Fibroblast of mammary gland (primary cell): ENCODE measurements at regions not wholly inside any gene's neighbourhood (a gene's known extent, or its start where the extent isn't known, plus 50 kb on each side); places are given as distances from the start of the nearest gene placed in this dataset.
A peak's percentile ranks its signal among the peaks of the same experiment; 100 is the strongest.

Source experiments
- DNase-seq: peaks from one replicate; pipeline ENCODE4 v3.0.0-alpha.2; 2010; ENCODE audit warnings: low read depth
- H3K4me3 ChIP-seq: 2 replicates; pipeline ENCODE4 v1.5.1; 2011; ENCODE audit warnings: low read depth, mild to moderate bottlenecking, low read length, moderate library complexity; ENCODE audit not compliant: control insufficient read depth
- CTCF ChIP-seq: conservative IDR thresholded peaks from 2 replicates; pipeline ENCODE4 v1.5.1; 2011; ENCODE audit warnings: low read depth, low read length, inconsistent platforms; ENCODE audit not compliant: control insufficient read depth, insufficient read depth

- TF ChIP-seq CTCF, result no peak
- no peak for DNase-seq
- no peak overlapping the region for H3K4me3 ChIP-seq
Measured at GRCh38 chr14:42475289-42475688, 868.6 kb downstream of the LRFN5 start.

DNA sequence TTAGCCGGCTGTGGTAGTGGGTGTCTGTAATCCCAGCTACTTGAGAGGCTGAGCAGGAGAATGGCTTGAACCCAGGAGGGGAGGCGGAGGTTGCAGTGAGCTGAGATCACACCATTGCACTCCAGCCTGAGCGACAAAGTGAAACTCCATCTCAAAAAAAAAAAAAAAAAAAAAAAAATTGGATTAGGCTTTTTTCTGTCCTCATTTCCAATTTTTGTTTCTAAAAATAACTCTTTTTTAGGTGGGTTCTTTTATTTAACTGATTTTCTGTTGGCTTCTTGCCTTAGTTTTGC is 863.7 kb downstream of the LRFN5 start:
- no peak for TF ChIP-seq CTCF
- no peak overlapping the region for H3K4me3 ChIP-seq
- DNase-seq, result no peak

DNA sequence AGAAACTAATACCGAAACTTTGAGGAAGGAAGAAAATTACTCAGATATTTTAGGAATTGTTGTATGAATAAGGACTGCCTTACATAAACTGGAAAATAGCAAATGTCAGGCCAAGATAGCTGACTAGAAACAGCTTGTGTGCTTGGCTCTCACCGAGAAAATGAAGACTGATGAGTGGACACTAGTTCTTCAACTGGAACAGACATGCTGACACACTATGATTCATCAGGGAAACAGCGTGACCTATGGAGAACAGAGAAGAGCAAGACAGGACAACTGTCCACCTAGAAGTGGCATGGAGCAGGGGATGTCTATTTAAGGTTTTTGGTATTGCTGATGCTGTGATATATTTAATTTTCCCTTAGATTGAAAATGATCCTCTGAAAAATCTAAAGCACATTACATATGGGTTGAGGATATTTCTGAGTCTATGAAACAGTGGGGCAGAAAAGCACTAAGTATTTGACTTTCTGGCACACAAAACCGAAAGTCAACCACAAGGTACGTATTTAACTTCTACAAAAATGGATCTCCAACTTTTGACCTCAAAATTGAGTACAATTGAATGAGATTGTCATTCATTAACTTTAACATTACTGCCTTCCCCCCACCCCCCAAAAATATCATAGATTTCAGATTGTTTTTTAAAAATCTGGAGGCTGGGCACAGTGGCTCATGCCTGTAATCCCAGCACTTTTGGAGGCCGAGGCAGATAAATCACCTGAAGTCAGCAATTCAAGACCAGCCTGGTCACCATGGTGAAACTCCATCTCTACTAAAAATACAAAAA is 863.2 kb downstream of the LRFN5 start:
- no peak for TF ChIP-seq CTCF
- H3K4me3 ChIP-seq, result no peak overlapping the region
- DNase-seq, result peak; percentile 88

DNA sequence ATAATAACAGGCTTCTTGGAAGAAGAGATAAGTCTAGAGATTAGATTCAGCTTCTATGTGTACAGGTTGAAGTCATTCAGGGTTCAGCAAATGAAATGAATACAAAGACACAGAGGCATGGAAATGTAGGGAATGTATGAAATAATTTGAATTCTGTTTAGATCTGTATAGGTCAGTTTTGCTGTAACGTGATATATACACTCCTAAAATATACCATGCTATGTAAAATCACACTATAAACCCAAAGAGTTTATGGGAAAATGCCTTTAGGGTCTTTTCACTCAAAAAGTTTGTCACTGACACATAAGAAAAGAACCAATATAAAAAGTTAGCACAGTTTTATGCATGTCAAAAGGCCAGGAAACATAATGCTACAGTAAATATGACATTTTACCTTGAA is 854.0 kb downstream of the LRFN5 start:
- TF ChIP-seq CTCF, result no peak
- H3K4me3 ChIP-seq, result no peak overlapping the region
- DNase-seq, result no peak

DNA sequence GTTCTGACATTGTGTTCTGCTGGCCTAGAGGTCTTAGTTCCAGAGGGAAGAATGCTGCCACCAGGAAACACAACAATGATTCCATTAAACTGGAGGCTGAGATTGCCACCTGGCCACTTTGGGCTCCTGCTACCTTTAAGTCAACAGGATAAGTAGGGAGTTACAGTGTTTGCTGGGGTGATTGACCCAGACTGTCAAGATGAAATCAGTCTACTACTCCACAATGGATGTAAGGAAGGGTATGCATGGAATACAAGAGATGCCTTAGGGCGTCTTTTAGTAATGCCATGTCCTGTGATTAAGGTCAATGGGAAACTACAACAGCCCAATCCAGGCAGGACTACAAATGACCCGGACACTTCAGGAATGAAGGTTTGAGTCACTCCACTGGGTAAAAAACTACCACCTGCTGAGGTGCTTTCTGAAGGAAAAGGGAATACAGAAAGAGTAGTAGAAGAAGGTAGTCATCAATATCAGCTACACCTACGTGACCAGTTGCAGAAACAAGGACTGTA is 852.6 kb downstream of the LRFN5 start:
- no peak overlapping the region for H3K4me3 ChIP-seq
- TF ChIP-seq CTCF, result no peak
- DNase-seq, result no peak

DNA sequence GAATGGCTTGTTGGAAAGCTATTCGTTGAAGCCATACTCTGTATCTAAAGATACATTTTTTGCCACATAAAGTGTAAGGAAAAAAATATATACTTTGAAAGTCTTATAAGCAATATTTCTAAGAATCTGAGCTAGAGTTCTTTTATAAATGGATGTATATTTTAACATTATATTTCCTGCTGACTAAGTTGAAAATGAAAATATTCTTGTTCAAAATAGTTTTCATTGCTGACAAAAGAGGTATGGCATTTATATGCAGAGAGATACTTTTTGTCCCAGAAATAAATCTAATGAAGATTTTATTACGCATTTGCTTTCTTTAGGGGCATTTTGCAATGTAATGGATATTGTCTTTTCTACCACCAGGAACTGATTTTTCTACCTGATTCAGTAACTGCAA is 834.9 kb downstream of the LRFN5 start:
- no peak for DNase-seq
- TF ChIP-seq CTCF, result no peak
- H3K4me3 ChIP-seq, result no peak overlapping the region
